ENCODE measurements at regions not wholly inside any gene's neighbourhood (a gene's known extent, or its start where the extent isn't known, plus 50 kb on each side); places are given as distances from the start of the nearest gene placed in this dataset.

DNA sequence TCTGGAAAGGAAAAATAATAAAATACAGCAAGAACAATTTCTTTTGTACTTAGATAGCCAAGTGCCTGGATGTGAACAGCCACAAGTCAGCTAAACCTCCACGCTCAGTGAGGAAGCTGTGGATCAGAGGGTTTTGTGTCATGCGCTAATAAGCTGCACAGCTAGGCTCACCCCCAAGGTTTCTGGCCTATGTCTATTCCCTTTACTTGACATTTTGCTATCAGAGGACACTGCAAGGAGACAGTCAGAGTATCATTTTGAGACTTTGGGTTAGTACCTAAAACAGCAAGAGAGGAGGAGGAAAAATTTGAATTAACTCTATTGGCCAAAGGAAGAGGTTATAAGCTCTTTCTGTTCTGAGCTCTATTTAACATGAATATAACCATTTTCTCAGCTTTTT, 139.3 kb downstream of the KCNJ2 start:
- BruUV-seq (replicated peaks) = no TSS peak
- Mint-ChIP-seq H3K36me3 (ENCODE audit: insufficient read depth, unreplicated experiment) (no peaks in the 10 kb centered on the region), H3K27ac (ENCODE audit: unreplicated experiment) (no peak overlapping the region), H3K9me3 (ENCODE audit: low read depth, unreplicated experiment) (peaks cover 11% of the 10 kb centered on the region), H3K27me3 (ENCODE audit: unreplicated experiment) (no peaks in the 10 kb centered on the region), H3K4me3 (ENCODE audit: low read depth, unreplicated experiment) (no peak overlapping the region), H3K4me1 (ENCODE audit: low read depth, unreplicated experiment) (no peaks in the 10 kb centered on the region)
- TF ChIP-seq CTCF (IDR thresholded peaks at IDR 0.05; ENCODE audit: unreplicated experiment) = no peak
- intact Hi-C loops (cut with micrococcal nuclease; ENCODE audit: unreplicated experiment) = no loop called here
- CTCF ChIA-PET = no interaction called here
- no peak for DNase-seq

DNA sequence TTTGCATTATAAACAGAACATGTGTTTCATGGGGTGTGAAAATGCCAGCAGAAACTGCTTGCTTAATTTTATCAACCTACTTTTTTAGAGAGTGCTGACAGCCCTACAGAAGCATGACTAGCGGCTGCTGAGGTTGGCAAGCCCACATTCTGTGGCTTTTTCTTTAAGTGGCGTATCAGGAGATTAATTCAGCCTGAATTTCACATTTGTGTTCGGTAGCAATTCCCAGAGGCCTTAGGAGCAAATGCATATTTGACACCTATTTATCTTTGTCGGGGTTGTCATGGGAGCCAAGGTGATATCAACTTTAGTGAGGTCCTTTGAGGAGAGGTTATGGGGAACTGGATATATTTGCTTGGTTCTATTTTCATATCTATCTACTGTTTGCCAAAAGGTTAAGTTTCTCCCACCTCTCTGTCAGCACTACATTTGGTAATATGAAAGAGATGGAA, 140.9 kb downstream of the KCNJ2 start:
- Mint-ChIP-seq H3K4me1 (ENCODE audit: low read depth, unreplicated experiment) (no peaks in the 10 kb centered on the region), H3K4me3 (ENCODE audit: low read depth, unreplicated experiment) (no peak overlapping the region), H3K9me3 (ENCODE audit: low read depth, unreplicated experiment) (peaks cover 11% of the 10 kb centered on the region), H3K27ac (ENCODE audit: unreplicated experiment) (no peak overlapping the region), H3K36me3 (ENCODE audit: insufficient read depth, unreplicated experiment) (no peaks in the 10 kb centered on the region), H3K27me3 (ENCODE audit: unreplicated experiment) (no peaks in the 10 kb centered on the region)
- intact Hi-C loops (cut with micrococcal nuclease; ENCODE audit: unreplicated experiment) = no loop called here
- no peak for DNase-seq
- no TSS peak for BruUV-seq (replicated peaks)
- no peak for TF ChIP-seq CTCF (IDR thresholded peaks at IDR 0.05; ENCODE audit: unreplicated experiment)
- CTCF ChIA-PET = no interaction called here

- no peaks in the 10 kb centered on the region for H3K36me3 Mint-ChIP-seq (ENCODE audit: insufficient read depth, unreplicated experiment)
- no peak overlapping the region for H3K4me3 Mint-ChIP-seq (ENCODE audit: low read depth, unreplicated experiment)
- CTCF ChIA-PET = no interaction called here
- intact Hi-C loops (cut with micrococcal nuclease; ENCODE audit: unreplicated experiment) = no loop called here
- peaks cover 13% of the 10 kb centered on the region for H3K9me3 Mint-ChIP-seq (ENCODE audit: low read depth, unreplicated experiment)
- no peaks in the 10 kb centered on the region for H3K4me1 Mint-ChIP-seq (ENCODE audit: low read depth, unreplicated experiment)
- H3K27me3 Mint-ChIP-seq (ENCODE audit: unreplicated experiment) = no peaks in the 10 kb centered on the region
- no peak for DNase-seq
- no peak overlapping the region for H3K27ac Mint-ChIP-seq (ENCODE audit: unreplicated experiment)
- TF ChIP-seq CTCF (IDR thresholded peaks at IDR 0.05; ENCODE audit: unreplicated experiment) = no peak
- no TSS peak for BruUV-seq (replicated peaks)
These were observed 143.9 kb downstream of the KCNJ2 start for GRCh38 chr17:70313086-70313852.

DNA sequence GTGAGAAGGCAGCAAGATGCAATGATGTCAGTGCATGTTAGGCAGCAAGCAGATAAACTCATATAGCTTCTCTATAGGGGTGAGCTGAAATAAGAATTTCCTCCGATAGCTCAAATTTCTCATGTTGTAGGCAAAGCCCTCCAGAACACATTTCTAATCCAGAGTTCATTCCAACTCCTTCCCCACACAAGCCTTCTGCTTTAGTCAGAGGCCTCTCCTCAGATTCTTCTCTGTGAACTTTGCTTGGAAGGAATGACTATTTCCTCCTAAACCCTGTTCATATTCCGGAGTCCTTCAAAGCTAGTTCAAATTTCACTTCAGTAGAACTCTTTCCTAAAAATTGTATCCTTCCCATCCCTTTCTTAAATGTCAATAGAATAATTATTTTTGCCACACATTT, 144.8 kb downstream of the KCNJ2 start:
- H3K4me1 Mint-ChIP-seq (ENCODE audit: low read depth, unreplicated experiment) = no peaks in the 10 kb centered on the region
- H3K27me3 Mint-ChIP-seq (ENCODE audit: unreplicated experiment) = no peaks in the 10 kb centered on the region
- peaks cover 18% of the 10 kb centered on the region for H3K9me3 Mint-ChIP-seq (ENCODE audit: low read depth, unreplicated experiment)
- CTCF ChIA-PET = interaction anchor here (0.7 kb wide), 1 partner anchor 11 kb away, joined by 3 read pairs; no protein-coding TSS in a partner anchor
- no peak overlapping the region for H3K27ac Mint-ChIP-seq (ENCODE audit: unreplicated experiment)
- no peak overlapping the region for H3K4me3 Mint-ChIP-seq (ENCODE audit: low read depth, unreplicated experiment)
- no peak for DNase-seq
- intact Hi-C loops (cut with micrococcal nuclease; ENCODE audit: unreplicated experiment) = no loop called here
- TF ChIP-seq CTCF (IDR thresholded peaks at IDR 0.05; ENCODE audit: unreplicated experiment) = no peak
- no peaks in the 10 kb centered on the region for H3K36me3 Mint-ChIP-seq (ENCODE audit: insufficient read depth, unreplicated experiment)
- no TSS peak for BruUV-seq (replicated peaks)
